ENCODE measurements at regions not wholly inside any gene's neighbourhood (a gene's known extent, or its start where the extent isn't known, plus 50 kb on each side); places are given as distances from the start of the nearest gene placed in this dataset.
A peak's percentile ranks its signal among the peaks of the same experiment; 100 is the strongest.
"Not testable (repeated sequence)": the region's sequence is repeated elsewhere in the genome, so short reads cannot be mapped to it uniquely, and the experiment has no call there.

DNA sequence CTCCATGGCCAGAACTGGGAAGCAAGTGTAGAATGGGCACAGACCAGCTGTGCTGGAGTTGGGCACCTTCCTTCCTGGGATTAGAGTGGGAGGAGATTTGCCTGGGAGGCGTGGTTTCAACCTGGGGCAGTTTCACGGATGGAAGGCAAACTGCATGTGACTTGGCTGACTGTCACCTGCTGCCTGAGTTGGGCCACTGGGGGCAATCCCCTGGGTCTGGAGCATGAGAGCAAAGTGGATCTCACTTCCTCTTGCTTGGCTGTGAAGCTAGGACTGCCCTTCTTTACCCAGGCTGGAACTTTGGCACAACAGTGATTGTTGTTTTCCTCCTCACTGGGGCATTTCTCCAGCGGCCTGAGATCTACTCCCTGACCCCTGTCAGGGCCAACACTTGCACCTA, 1247.0 kb upstream of the EPHA6 start:
- no peak for DNase-seq
- H3K9me3 ChIP-seq = peaks cover 0 to 13% (median 2%) of the 10 kb centered on the region in 4 donors
- no peak overlapping the region for H3K4me3 ChIP-seq
- no peaks in the 10 kb centered on the region for H3K4me1 ChIP-seq
- H3K36me3 ChIP-seq = no peaks in the 10 kb centered on the region
- no peaks in the 10 kb centered on the region for H3K27me3 ChIP-seq
- intact Hi-C loops (cut with DNase I; ENCODE audit: low total_unique reads) = no loop called here
- TF ChIP-seq, protein P1, sequence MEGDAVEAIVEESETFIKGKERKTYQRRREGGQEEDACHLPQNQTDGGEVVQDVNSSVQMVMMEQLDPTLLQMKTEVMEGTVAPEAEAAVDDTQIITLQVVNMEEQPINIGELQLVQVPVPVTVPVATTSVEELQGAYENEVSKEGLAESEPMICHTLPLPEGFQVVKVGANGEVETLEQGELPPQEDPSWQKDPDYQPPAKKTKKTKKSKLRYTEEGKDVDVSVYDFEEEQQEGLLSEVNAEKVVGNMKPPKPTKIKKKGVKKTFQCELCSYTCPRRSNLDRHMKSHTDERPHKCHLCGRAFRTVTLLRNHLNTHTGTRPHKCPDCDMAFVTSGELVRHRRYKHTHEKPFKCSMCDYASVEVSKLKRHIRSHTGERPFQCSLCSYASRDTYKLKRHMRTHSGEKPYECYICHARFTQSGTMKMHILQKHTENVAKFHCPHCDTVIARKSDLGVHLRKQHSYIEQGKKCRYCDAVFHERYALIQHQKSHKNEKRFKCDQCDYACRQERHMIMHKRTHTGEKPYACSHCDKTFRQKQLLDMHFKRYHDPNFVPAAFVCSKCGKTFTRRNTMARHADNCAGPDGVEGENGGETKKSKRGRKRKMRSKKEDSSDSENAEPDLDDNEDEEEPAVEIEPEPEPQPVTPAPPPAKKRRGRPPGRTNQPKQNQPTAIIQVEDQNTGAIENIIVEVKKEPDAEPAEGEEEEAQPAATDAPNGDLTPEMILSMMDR (IDR thresholded peaks at IDR 0.05) = no peak
- TF ChIP-seq POLR2AphosphoS5 (IDR thresholded peaks at IDR 0.05) (no peak), EP300 (IDR thresholded peaks at IDR 0.05) (no peak), POLR2A (IDR thresholded peaks at IDR 0.05) (no peak)
- WGBS, 5 donors = 32 to 65% (median 52%) methylated on average over 3 of the region's 3 CpGs
- H3K27ac ChIP-seq = no peak overlapping the region

DNA sequence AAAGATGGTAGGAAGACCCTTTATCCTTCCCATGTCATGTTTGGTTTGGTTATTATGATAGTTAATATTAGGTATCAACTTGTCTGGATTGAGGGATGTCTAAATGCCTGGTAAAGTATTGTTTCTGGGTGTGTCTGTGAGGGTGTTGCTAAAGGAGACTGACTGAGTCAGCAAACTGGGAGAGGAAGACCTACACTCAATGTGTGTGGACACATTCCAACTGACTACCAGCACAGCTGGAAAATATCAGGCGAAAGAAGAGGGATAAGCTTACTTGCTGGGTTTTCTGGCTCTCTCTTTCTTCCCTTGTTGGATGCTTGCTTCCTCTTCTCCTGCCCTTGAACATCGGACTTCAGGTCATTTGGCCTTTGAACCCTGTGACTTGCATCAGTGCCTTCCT, 1227.6 kb upstream of the EPHA6 start:
- TF ChIP-seq POLR2A (IDR thresholded peaks at IDR 0.05) = no peak
- TF ChIP-seq, protein P1 (IDR thresholded peaks at IDR 0.05) = no peak
- TF ChIP-seq POLR2AphosphoS5 (IDR thresholded peaks at IDR 0.05) = no peak
- no peak for TF ChIP-seq EP300 (IDR thresholded peaks at IDR 0.05)
- peak in 1 of 2 donors; percentile 5 for DNase-seq
- no peak overlapping the region for H3K27ac ChIP-seq
- no peaks in the 10 kb centered on the region for H3K36me3 ChIP-seq
- 63 to 89% (median 77%) methylated on average over 2 of the region's 2 CpGs for WGBS, 5 donors
- intact Hi-C loops (cut with DNase I; ENCODE audit: low total_unique reads) = no loop called here
- no peaks in the 10 kb centered on the region for H3K27me3 ChIP-seq
- no peak overlapping the region for H3K4me3 ChIP-seq
- H3K9me3 ChIP-seq = peaks cover 0 to 10% (median 5%) of the 10 kb centered on the region in 4 donors
- no peaks in the 10 kb centered on the region for H3K4me1 ChIP-seq

DNA sequence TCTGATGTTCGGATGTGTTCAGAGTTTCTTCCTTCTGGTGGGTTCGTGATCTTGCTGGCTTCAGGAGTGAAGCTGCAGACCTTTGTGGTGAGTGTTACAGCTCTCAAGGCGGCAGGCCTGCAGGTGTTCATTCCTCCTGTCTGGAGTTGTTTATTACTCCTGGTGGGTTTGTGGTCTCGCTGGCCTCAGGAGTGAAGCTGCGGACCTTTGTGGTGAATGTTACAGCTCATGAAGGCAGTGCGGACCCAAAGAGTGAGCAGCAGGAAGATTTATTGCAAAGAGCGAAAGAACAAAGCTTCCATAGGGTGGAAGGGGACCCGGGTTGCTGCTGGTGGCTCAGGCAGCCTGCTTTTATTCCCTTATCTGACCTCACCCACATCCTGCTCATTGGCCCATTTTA, 1226.8 kb upstream of the EPHA6 start:
- H3K4me3 ChIP-seq; H3K27ac ChIP-seq; H3K36me3 ChIP-seq; H3K4me1 ChIP-seq; H3K27me3 ChIP-seq; DNase-seq; intact Hi-C loops (cut with DNase I; ENCODE audit: low total_unique reads); H3K9me3 ChIP-seq: not testable (repeated sequence)
- 71 to 90% (median 77%) methylated on average over 8 of the region's 8 CpGs for WGBS, 5 donors

DNA sequence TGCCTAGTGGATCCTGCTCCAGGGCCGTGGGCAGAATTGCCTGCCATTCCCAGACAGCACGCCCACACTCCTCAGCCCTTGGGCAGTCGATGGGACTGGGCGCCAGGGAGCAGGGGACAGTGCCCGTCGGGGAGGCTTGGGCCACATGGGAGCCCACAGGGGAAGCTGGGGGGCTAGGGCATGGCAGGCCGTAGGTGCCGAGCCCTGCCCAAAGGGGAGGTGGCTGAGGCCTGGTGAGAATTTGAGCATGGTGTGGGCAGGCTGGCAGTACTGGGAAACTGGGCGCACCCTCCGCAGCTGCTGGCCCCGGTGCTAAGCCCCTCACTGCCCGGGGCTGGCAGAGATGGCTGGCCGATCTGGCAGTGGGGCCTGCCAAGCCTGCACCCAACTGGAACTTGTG, 1225.9 kb upstream of the EPHA6 start:
- 90 to 95% (median 92%) methylated on average over 6 to 13 of the region's 13 CpGs; no CpG with 5 or more reads in 1 of the 5 donors for WGBS, 5 donors
- no peaks in the 10 kb centered on the region for H3K4me1 ChIP-seq
- H3K27ac ChIP-seq = no peak overlapping the region
- peaks cover 0 to 10% (median 5%) of the 10 kb centered on the region in 4 donors for H3K9me3 ChIP-seq
- no peaks in the 10 kb centered on the region for H3K36me3 ChIP-seq
- DNase-seq = no peak
- TF ChIP-seq, protein P1 (IDR thresholded peaks at IDR 0.05) = no peak
- TF ChIP-seq POLR2A (IDR thresholded peaks at IDR 0.05) (no peak), POLR2AphosphoS5 (IDR thresholded peaks at IDR 0.05) (no peak), EP300 (IDR thresholded peaks at IDR 0.05) (no peak)
- intact Hi-C loops (cut with DNase I; ENCODE audit: low total_unique reads) = no loop called here
- no peak overlapping the region for H3K4me3 ChIP-seq
- H3K27me3 ChIP-seq = no peaks in the 10 kb centered on the region

DNA sequence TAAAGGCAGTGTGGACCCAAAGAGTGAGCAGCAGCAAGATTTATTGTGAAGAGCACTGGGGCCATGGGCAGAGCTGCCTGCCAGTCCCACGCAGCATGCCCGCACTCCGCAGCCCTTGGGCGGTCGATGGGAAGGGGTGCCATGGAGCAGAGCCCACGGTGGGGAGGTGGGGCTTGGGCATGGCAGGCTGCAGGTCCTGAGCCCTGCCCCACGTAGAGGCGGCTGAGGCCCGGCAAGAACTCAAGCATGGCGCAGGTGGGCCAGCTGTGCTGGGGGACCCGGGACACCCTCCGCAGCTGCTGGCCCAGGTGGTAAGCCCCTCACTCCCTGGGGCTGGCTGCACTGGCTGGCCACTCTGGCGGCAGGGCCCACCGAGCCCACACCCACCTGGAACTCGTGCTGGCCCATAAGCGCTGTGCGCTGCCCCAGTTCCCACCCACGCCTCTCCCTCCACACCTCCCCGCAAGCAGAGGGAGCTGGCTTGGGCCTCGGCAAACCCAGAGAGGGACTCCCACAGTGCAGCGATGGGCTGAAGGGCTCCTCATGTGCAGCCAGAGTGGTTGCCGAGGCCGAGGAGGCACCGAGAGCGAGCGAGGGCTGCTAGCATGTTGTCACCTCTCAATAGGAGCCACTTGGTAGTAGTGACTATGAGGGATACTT, 1218.8 kb upstream of the EPHA6 start:
- WGBS, 5 donors = 83 to 92% (median 86%) methylated on average over 15 to 26 of the region's 26 CpGs

More for the DNA sequence above, 1218.8 kb upstream of the EPHA6 start:
- no peaks in the 10 kb centered on the region for H3K27me3 ChIP-seq
- DNase-seq = no peak
- peaks cover 0 to 25% (median 7%) of the 10 kb centered on the region in 4 donors for H3K9me3 ChIP-seq
- intact Hi-C loops (cut with DNase I; ENCODE audit: low total_unique reads) = no loop called here
- H3K4me3 ChIP-seq = no peak overlapping the region
- H3K27ac ChIP-seq = no peak overlapping the region
- TF ChIP-seq, protein P1 (IDR thresholded peaks at IDR 0.05) = no peak
- TF ChIP-seq POLR2AphosphoS5 (IDR thresholded peaks at IDR 0.05) = no peak
- no peak for TF ChIP-seq POLR2A (IDR thresholded peaks at IDR 0.05)
- no peak for TF ChIP-seq EP300 (IDR thresholded peaks at IDR 0.05)
- H3K36me3 ChIP-seq = no peaks in the 10 kb centered on the region
- H3K4me1 ChIP-seq = no peaks in the 10 kb centered on the region

Measured in stomach (tissue), 8 donors.